ENCODE measurements at regions not wholly inside any gene's neighbourhood (a gene's known extent, or its start where the extent isn't known, plus 50 kb on each side); places are given as distances from the start of the nearest gene placed in this dataset.
"Not testable (repeated sequence)": the region's sequence is repeated elsewhere in the genome, so short reads cannot be mapped to it uniquely, and the experiment has no call there.

- TF ChIP-seq, protein P1, sequence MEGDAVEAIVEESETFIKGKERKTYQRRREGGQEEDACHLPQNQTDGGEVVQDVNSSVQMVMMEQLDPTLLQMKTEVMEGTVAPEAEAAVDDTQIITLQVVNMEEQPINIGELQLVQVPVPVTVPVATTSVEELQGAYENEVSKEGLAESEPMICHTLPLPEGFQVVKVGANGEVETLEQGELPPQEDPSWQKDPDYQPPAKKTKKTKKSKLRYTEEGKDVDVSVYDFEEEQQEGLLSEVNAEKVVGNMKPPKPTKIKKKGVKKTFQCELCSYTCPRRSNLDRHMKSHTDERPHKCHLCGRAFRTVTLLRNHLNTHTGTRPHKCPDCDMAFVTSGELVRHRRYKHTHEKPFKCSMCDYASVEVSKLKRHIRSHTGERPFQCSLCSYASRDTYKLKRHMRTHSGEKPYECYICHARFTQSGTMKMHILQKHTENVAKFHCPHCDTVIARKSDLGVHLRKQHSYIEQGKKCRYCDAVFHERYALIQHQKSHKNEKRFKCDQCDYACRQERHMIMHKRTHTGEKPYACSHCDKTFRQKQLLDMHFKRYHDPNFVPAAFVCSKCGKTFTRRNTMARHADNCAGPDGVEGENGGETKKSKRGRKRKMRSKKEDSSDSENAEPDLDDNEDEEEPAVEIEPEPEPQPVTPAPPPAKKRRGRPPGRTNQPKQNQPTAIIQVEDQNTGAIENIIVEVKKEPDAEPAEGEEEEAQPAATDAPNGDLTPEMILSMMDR (IDR thresholded peaks at IDR 0.05) = not testable (repeated sequence)
- not testable (repeated sequence) for TF ChIP-seq POLR2A (IDR thresholded peaks at IDR 0.05)
These were observed 115.9 kb upstream of the SIMC1 start for GRCh38 chr5:176122361-176122760.
